Breast epithelium (tissue), 3 donors: ENCODE measurements at regions not wholly inside any gene's neighbourhood (a gene's known extent, or its start where the extent isn't known, plus 50 kb on each side); places are given as distances from the start of the nearest gene placed in this dataset.

ENCODE experiments used
- CTCF ChIP-seq, 3 donors: fragments of 450-650 bp; IDR thresholded peaks; one replicate each; pipeline ENCODE4 v1.5.1; 2016 to 2017; ENCODE audit warnings: antibody characterized with exemption in 3 of 3, mild to moderate bottlenecking in 3 of 3, moderate library complexity in 3 of 3
- POLR2A ChIP-seq: fragments of 450-650 bp; IDR thresholded peaks from one replicate; pipeline ENCODE4 v1.6.1; 2016; ENCODE audit warnings: antibody characterized with exemption, mild to moderate bottlenecking, moderate library complexity

GRCh38 chr14:28895389-28895788, 128.8 kb downstream of the FOXG1 start:
- no peak for TF ChIP-seq POLR2A
- no peak for TF ChIP-seq CTCF (IDR thresholded peaks at IDR 0.05)
